ENCODE measurements at regions not wholly inside any gene's neighbourhood (a gene's known extent, or its start where the extent isn't known, plus 50 kb on each side); places are given as distances from the start of the nearest gene placed in this dataset.

GRCh38 chr2:234411793-234412192 lies 85.1 kb downstream of the ARL4C start:
- no peak for TF ChIP-seq CTCF (IDR thresholded peaks at IDR 0.05; ENCODE audit: low read depth, low read length, missing control alignments)
- DNase-seq (ENCODE audit: low read depth) = no peak
- in situ Hi-C loops (cut with HindIII; ENCODE audit: low sequenced_read_pairs) = no loop called here
- no peak overlapping the region for H3K4me3 ChIP-seq (ENCODE audit: low read depth, low read length)

GRCh38 chr2:234410526-234410925 lies 86.4 kb downstream of the ARL4C start:
- DNase-seq (ENCODE audit: low read depth) = no peak
- no peak for TF ChIP-seq CTCF (IDR thresholded peaks at IDR 0.05; ENCODE audit: low read depth, low read length, missing control alignments)
- no peak overlapping the region for H3K4me3 ChIP-seq (ENCODE audit: low read depth, low read length)
- in situ Hi-C loops (cut with HindIII; ENCODE audit: low sequenced_read_pairs) = no loop called here

GRCh38 chr2:234409590-234409989 lies 87.3 kb downstream of the ARL4C start:
- no peak for DNase-seq (ENCODE audit: low read depth)
- TF ChIP-seq CTCF (IDR thresholded peaks at IDR 0.05; ENCODE audit: low read depth, low read length, missing control alignments) = no peak
- no peak overlapping the region for H3K4me3 ChIP-seq (ENCODE audit: low read depth, low read length)
- in situ Hi-C loops (cut with HindIII; ENCODE audit: low sequenced_read_pairs) = no loop called here

GRCh38 chr2:234406085-234406484 lies 90.8 kb downstream of the ARL4C start:
- in situ Hi-C loops (cut with HindIII; ENCODE audit: low sequenced_read_pairs) = no loop called here

GRCh38 chr2:234405462-234405861 lies 91.4 kb downstream of the ARL4C start:
- H3K4me3 ChIP-seq (ENCODE audit: low read depth, low read length) = no peak overlapping the region
- no peak for TF ChIP-seq CTCF (IDR thresholded peaks at IDR 0.05; ENCODE audit: low read depth, low read length, missing control alignments)
- in situ Hi-C loops (cut with HindIII; ENCODE audit: low sequenced_read_pairs) = no loop called here
- DNase-seq (ENCODE audit: low read depth) = no peak

More at GRCh38 chr2:234406085-234406484, 90.8 kb downstream of the ARL4C start:
- no peak for DNase-seq (ENCODE audit: low read depth)
- TF ChIP-seq CTCF (IDR thresholded peaks at IDR 0.05; ENCODE audit: low read depth, low read length, missing control alignments) = no peak
- no peak overlapping the region for H3K4me3 ChIP-seq (ENCODE audit: low read depth, low read length)

GRCh38 chr2:234404957-234405356 lies 91.9 kb downstream of the ARL4C start:
- in situ Hi-C loops (cut with HindIII; ENCODE audit: low sequenced_read_pairs) = no loop called here
- no peak for DNase-seq (ENCODE audit: low read depth)
- H3K4me3 ChIP-seq (ENCODE audit: low read depth, low read length) = no peak overlapping the region
- no peak for TF ChIP-seq CTCF (IDR thresholded peaks at IDR 0.05; ENCODE audit: low read depth, low read length, missing control alignments)

- in situ Hi-C loops (cut with HindIII; ENCODE audit: low sequenced_read_pairs) = no loop called here
- H3K4me3 ChIP-seq (ENCODE audit: low read depth, low read length) = no peak overlapping the region
- no peak for TF ChIP-seq CTCF (IDR thresholded peaks at IDR 0.05; ENCODE audit: low read depth, low read length, missing control alignments)
- DNase-seq (ENCODE audit: low read depth) = no peak
Measured at GRCh38 chr2:234403751-234404150, 93.1 kb downstream of the ARL4C start.
